CD14-positive monocyte (primary cell): ENCODE measurements at regions not wholly inside any gene's neighbourhood (a gene's known extent, or its start where the extent isn't known, plus 50 kb on each side); places are given as distances from the start of the nearest gene placed in this dataset.

ENCODE experiments used
- DNase-seq, 3 donors: peaks; one replicate each; pipeline ENCODE4 v3.0.0-alpha.2; 2011 to 2022
- H2AFZ ChIP-seq: 2 replicates; pipeline ENCODE4 v1.6.0; 2012; ENCODE audit warnings: mild to moderate bottlenecking, low read depth, low read length, inconsistent platforms; ENCODE audit not compliant: insufficient read depth, poor library complexity, severe bottlenecking
- H3K27ac ChIP-seq, 2 donors: 1 replicate in 1 of 2; 2 replicates in 1 of 2; pipeline ENCODE4 v1.5.1; 2012 to 2013; ENCODE audit warnings: low read length in 2 of 2, control low read depth in 1 of 2, inconsistent platforms in 1 of 2, low read depth in 1 of 2, mild to moderate bottlenecking in 1 of 2
- H3K27me3 ChIP-seq, 2 donors: one replicate each; pipeline versions ENCODE4 v1.6.0 to v1.6.1; 2011 to 2013; ENCODE audit warnings: low read length in 2 of 2; ENCODE audit not compliant: control insufficient read depth in 2 of 2, insufficient read depth in 2 of 2
- H3K36me3 ChIP-seq, 2 donors: replicated peaks in 1 of 2; 1 replicate in 1 of 2; 2 replicates in 1 of 2; pipeline versions ENCODE4 v1.5.1 to v1.6.1; 2012 to 2013; ENCODE audit warnings: low read length in 2 of 2, control low read depth in 1 of 2, inconsistent platforms in 1 of 2, mild to moderate bottlenecking in 1 of 2; ENCODE audit not compliant: insufficient read depth in 2 of 2, control insufficient read depth in 1 of 2
- H3K4me1 ChIP-seq, 2 donors: 1 replicate in 1 of 2; 2 replicates in 1 of 2; pipeline versions ENCODE4 v1.5.1 to v1.6.1; 2012 to 2013; ENCODE audit warnings: low read length in 2 of 2, control low read depth in 1 of 2, inconsistent platforms in 1 of 2, mild to moderate bottlenecking in 1 of 2, moderate library complexity in 1 of 2; ENCODE audit not compliant: insufficient read depth in 2 of 2, control insufficient read depth in 1 of 2
- H3K4me2 ChIP-seq: replicated peaks from 2 replicates; pipeline ENCODE3; 2012; ENCODE audit warnings: low read length, moderate library complexity, mild to moderate bottlenecking; ENCODE audit not compliant: poor library complexity, severe bottlenecking; ENCODE audit errors: extremely low read depth
- H3K4me3 ChIP-seq, 3 experiments: fragments of 200-600 bp in 1 of 3; sonication (generic) in 1 of 3; replicated peaks in 1 of 3; 1 replicate in 2 of 3; 2 replicates in 1 of 3; pipeline ENCODE4 v1.5.1; 2011 to 2013; ENCODE audit warnings: low read length in 3 of 3, mild to moderate bottlenecking in 3 of 3, control low read depth in 2 of 3, low read depth in 2 of 3, inconsistent platforms in 1 of 3, moderate library complexity in 1 of 3
- H3K79me2 ChIP-seq: 2 replicates; pipeline ENCODE4 v1.6.0; 2012; ENCODE audit warnings: mild to moderate bottlenecking, control low read depth, inconsistent platforms, low read length, moderate library complexity; ENCODE audit not compliant: insufficient read depth
- H3K9ac ChIP-seq: 2 replicates; pipeline ENCODE4 v1.6.0; 2017; ENCODE audit warnings: low read length, mild to moderate bottlenecking; ENCODE audit not compliant: insufficient read depth, poor library complexity, severe bottlenecking
- H3K9me3 ChIP-seq, 2 donors: replicated peaks in 1 of 2; 1 replicate in 1 of 2; 2 replicates in 1 of 2; pipeline versions ENCODE4 v1.5.1 to v1.6.1; 2012 to 2013; ENCODE audit warnings: low read length in 2 of 2, control low read depth in 1 of 2; ENCODE audit not compliant: control insufficient read depth in 1 of 2, insufficient read depth in 1 of 2
- H4K20me1 ChIP-seq: 2 replicates; pipeline ENCODE4 v1.6.0; 2012; ENCODE audit warnings: mild to moderate bottlenecking, low read length, control low read depth, moderate library complexity; ENCODE audit not compliant: insufficient read depth
- H3K27ac Mint-ChIP-seq, 7 donors: one replicate each; pipeline ENCODE4 v1.8.0; 2020; ENCODE audit warnings: mild to moderate bottlenecking in 7 of 7, mixed read lengths in 7 of 7, moderate library complexity in 6 of 7, inconsistent platforms in 2 of 7
- H3K27me3 Mint-ChIP-seq, 3 donors: one replicate each; pipeline ENCODE4 v1.8.0; 2021 to 2022; ENCODE audit warnings: low read depth in 3 of 3, mild to moderate bottlenecking in 3 of 3, mixed read lengths in 3 of 3, moderate library complexity in 3 of 3, inconsistent platforms in 1 of 3
- H3K36me3 Mint-ChIP-seq, 2 donors: one replicate each; pipeline ENCODE4 v1.8.0; 2020; ENCODE audit warnings: mixed read lengths in 2 of 2, inconsistent platforms in 1 of 2, mild to moderate bottlenecking in 1 of 2
- H3K4me1 Mint-ChIP-seq: one replicate; pipeline ENCODE4 v1.8.0; 2020; ENCODE audit warnings: mild to moderate bottlenecking, mixed read lengths
- H3K4me3 Mint-ChIP-seq, 2 donors: one replicate each; pipeline ENCODE4 v1.8.0; 2020; ENCODE audit warnings: mild to moderate bottlenecking in 2 of 2, mixed read lengths in 2 of 2, moderate library complexity in 1 of 2
- H3K9me3 Mint-ChIP-seq, 7 donors: one replicate each; pipeline ENCODE4 v1.8.0; 2020 to 2022; ENCODE audit warnings: mixed read lengths in 7 of 7, mild to moderate bottlenecking in 6 of 7, moderate library complexity in 6 of 7, inconsistent platforms in 2 of 7
- CTCF ChIP-seq: fragments of 200-600 bp; IDR thresholded peaks from one replicate; pipeline ENCODE4 v1.8.0; 2022; ENCODE audit warnings: antibody characterized with exemption, mild to moderate bottlenecking
- WGBS: methylation state at CpG from one replicate; pipeline ENCODE4 v1.1.5; 2013; ENCODE audit warnings: missing lambda C conversion rate; ENCODE audit not compliant: insufficient coverage; 5-methylcytosine and 5-hydroxymethylcytosine counted together
- intact Hi-C, 2 donors: fragments of 100-400 bp; cut with micrococcal nuclease; formaldehyde crosslinking; loops; one replicate each; pipeline versions ENCODE4 v1.15.0 to v1.15.1; 2023

GRCh38 chr11:134920851-134921608, 509.0 kb upstream of the B3GAT1 start:
- peaks cover 0 to 5% (median 3%) of the 10 kb centered on the region in 7 donors for H3K9me3 Mint-ChIP-seq
- H3K36me3 Mint-ChIP-seq: no peaks in the 10 kb centered on the region
- Histone ChIP-seq H3K9ac (no peak overlapping the region), H3K27me3 (no peaks in the 10 kb centered on the region), H4K20me1 (no peaks in the 10 kb centered on the region), H3K4me1 (no peaks in the 10 kb centered on the region), H3K36me3 (no peaks in the 10 kb centered on the region), H3K9me3 (no peaks in the 10 kb centered on the region), H2AFZ (no peak overlapping the region), H3K4me3 (no peak overlapping the region), H3K27ac (no peak overlapping the region), H3K79me2 (no peaks in the 10 kb centered on the region), H3K4me2 (no peak overlapping the region)
- WGBS: 81% methylated on average over 4 of the region's 8 CpGs
- DNase-seq: no peak
- intact Hi-C loops: no loop called here
- no peak overlapping the region for H3K4me3 Mint-ChIP-seq
- peak overlapping the region in 1 of 7 donors; percentile 45 for H3K27ac Mint-ChIP-seq
- H3K27me3 Mint-ChIP-seq: peaks cover 0 to 5% (median 4%) of the 10 kb centered on the region in 3 donors
- H3K4me1 Mint-ChIP-seq: no peaks in the 10 kb centered on the region
- no peak for TF ChIP-seq CTCF

GRCh38 chr11:134916421-134917213, 504.6 kb upstream of the B3GAT1 start:
- no peaks in the 10 kb centered on the region for H3K9me3 Mint-ChIP-seq
- H3K4me1 Mint-ChIP-seq: no peaks in the 10 kb centered on the region
- Histone ChIP-seq H3K4me1 (no peaks in the 10 kb centered on the region), H2AFZ (no peak overlapping the region), H3K36me3 (no peaks in the 10 kb centered on the region), H3K9me3 (no peaks in the 10 kb centered on the region), H3K9ac (no peak overlapping the region), H3K79me2 (no peaks in the 10 kb centered on the region), H3K4me3 (no peak overlapping the region), H3K27me3 (no peaks in the 10 kb centered on the region), H4K20me1 (no peaks in the 10 kb centered on the region), H3K27ac (no peak overlapping the region), H3K4me2 (no peak overlapping the region)
- peaks cover 0 to 4% (median 1%) of the 10 kb centered on the region in 3 donors for H3K27me3 Mint-ChIP-seq
- H3K36me3 Mint-ChIP-seq: no peaks in the 10 kb centered on the region
- no peak for TF ChIP-seq CTCF
- no peak overlapping the region for H3K27ac Mint-ChIP-seq
- no peak for DNase-seq
- intact Hi-C loops: no loop called here
- WGBS: 92% methylated on average over 7 of the region's 9 CpGs
- H3K4me3 Mint-ChIP-seq: no peak overlapping the region
